Thoracic aorta (tissue), 2 donors: ENCODE measurements at regions not wholly inside any gene's neighbourhood (a gene's known extent, or its start where the extent isn't known, plus 50 kb on each side); places are given as distances from the start of the nearest gene placed in this dataset.

Experiments used
- ATAC-seq: fragments of 150-250 bp; one replicate; pipeline ENCODE4 v1.8.0; 2017; ENCODE audit warnings: low read depth; ENCODE audit not compliant: insufficient number of reproducible peaks, low FRiP score
- DNase-seq: peaks from one replicate; pipeline ENCODE4 v3.0.0-alpha.2; 2020; ENCODE audit warnings: low spot score
- H3K27ac ChIP-seq, 2 donors: fragments of 200-600 bp; sonication (generic); 1 replicate in 1 of 2; 2 replicates in 1 of 2; pipeline ENCODE4 v1.5.1; 2016; ENCODE audit warnings: mild to moderate bottlenecking in 2 of 2, moderate library complexity in 2 of 2
- H3K27me3 ChIP-seq: fragments of 200-600 bp; sonication (generic); replicated peaks from 2 replicates; pipeline ENCODE4 v1.6.0; 2016; ENCODE audit warnings: mild to moderate bottlenecking; ENCODE audit not compliant: insufficient read depth
- H3K36me3 ChIP-seq: fragments of 200-600 bp; sonication (generic); one replicate; pipeline ENCODE4 v1.5.1; 2016
- H3K4me1 ChIP-seq, 2 donors: fragments of 200-600 bp; sonication (generic); 1 replicate in 1 of 2; 2 replicates in 1 of 2; pipeline versions ENCODE4 v1.5.1 to v1.6.0; 2016; ENCODE audit warnings: low read depth in 2 of 2, mild to moderate bottlenecking in 1 of 2; ENCODE audit not compliant: control insufficient read depth in 1 of 2
- H3K4me3 ChIP-seq: fragments of 200-600 bp; sonication (generic); 2 replicates; pipeline ENCODE4 v1.5.1; 2016; ENCODE audit warnings: mild to moderate bottlenecking
- H3K9me3 ChIP-seq: fragments of 200-600 bp; sonication (generic); 2 replicates; pipeline ENCODE4 v1.5.1; 2016
- TF ChIP-seq, protein P1 (sequence below): fragments of 200-600 bp; sonication (generic); IDR thresholded peaks from one replicate; pipeline ENCODE4 v1.5.1; 2019; ENCODE audit warnings: antibody characterized with exemption

DNA sequence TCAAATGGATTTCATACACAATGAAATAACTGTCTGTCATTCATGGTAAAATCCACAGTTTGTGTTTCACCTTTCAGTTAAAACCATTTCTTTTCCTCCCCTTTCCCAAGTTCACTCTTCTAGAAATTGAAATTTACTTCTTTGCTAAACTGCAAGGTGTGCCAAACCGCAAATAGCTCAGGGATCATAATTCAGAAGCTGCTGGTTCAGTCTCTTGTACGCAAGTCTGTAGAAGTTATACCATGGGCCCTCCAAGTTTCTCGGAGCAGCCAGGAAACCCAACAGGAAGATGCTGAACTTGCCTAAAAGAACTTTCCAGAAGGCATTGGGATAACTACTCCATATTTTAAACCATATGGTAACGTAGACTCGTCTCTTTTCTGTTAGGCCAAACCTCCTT lies 268.9 kb downstream of the FLRT2 start:
- DNase-seq, result no peak
- Histone ChIP-seq H3K27ac (no peak overlapping the region), H3K4me3 (no peak overlapping the region), H3K4me1 (no peaks in the 10 kb centered on the region), H3K27me3 (no peaks in the 10 kb centered on the region), H3K9me3 (no peaks in the 10 kb centered on the region), H3K36me3 (no peaks in the 10 kb centered on the region)
- no peak for ATAC-seq
- TF ChIP-seq, protein P1, sequence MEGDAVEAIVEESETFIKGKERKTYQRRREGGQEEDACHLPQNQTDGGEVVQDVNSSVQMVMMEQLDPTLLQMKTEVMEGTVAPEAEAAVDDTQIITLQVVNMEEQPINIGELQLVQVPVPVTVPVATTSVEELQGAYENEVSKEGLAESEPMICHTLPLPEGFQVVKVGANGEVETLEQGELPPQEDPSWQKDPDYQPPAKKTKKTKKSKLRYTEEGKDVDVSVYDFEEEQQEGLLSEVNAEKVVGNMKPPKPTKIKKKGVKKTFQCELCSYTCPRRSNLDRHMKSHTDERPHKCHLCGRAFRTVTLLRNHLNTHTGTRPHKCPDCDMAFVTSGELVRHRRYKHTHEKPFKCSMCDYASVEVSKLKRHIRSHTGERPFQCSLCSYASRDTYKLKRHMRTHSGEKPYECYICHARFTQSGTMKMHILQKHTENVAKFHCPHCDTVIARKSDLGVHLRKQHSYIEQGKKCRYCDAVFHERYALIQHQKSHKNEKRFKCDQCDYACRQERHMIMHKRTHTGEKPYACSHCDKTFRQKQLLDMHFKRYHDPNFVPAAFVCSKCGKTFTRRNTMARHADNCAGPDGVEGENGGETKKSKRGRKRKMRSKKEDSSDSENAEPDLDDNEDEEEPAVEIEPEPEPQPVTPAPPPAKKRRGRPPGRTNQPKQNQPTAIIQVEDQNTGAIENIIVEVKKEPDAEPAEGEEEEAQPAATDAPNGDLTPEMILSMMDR, result no peak

DNA sequence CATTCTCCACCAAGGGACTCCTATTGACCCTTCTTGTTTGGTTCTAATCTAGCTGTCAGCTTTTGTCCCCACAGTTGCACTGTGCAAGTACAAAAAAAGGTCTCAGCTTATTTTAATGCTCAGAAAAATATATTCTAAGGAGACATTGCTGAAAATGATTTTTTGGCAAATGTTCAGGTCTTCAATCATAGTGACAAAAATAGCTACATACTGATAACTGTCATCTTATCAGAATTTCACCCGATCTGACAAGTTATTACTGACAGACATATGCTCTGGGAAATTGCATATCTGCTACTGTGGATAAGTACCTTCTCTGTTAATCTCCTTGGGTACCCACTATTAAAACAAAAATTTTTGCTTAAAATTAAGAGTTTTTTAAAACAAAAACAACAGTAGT lies 263.6 kb downstream of the FLRT2 start:
- ATAC-seq, result no peak
- H3K4me3 ChIP-seq, result no peak overlapping the region
- no peaks in the 10 kb centered on the region for H3K4me1 ChIP-seq
- H3K27ac ChIP-seq, result no peak overlapping the region
- no peaks in the 10 kb centered on the region for H3K27me3 ChIP-seq
- no peaks in the 10 kb centered on the region for H3K9me3 ChIP-seq
- no peaks in the 10 kb centered on the region for H3K36me3 ChIP-seq
- DNase-seq, result no peak
- TF ChIP-seq, protein P1, result no peak

DNA sequence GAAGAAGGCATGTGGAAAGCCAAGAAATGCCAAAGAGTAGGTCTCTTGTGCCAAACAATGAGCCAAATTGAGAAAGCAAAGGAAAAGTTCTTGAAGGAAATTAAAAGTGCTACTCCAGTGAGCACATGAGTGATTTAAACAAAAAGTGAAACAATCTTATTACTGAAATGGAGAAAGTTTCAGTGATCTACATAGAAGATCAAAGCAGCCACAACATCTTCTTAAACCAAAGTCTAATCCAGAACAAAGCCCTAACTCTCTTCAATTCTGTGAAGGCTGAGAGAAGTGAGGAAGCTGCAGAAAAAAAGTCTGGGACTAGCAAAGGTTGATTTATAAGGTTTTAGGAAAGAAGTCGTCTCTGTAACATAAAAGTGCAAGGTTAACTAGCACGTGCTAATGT lies 259.6 kb downstream of the FLRT2 start:
- Histone ChIP-seq H3K9me3 (no peaks in the 10 kb centered on the region), H3K4me3 (no peak overlapping the region), H3K36me3 (no peaks in the 10 kb centered on the region), H3K27me3 (no peaks in the 10 kb centered on the region), H3K27ac (no peak overlapping the region), H3K4me1 (no peaks in the 10 kb centered on the region)
- TF ChIP-seq, protein P1, result no peak
- DNase-seq (no peak), ATAC-seq (no peak)

DNA sequence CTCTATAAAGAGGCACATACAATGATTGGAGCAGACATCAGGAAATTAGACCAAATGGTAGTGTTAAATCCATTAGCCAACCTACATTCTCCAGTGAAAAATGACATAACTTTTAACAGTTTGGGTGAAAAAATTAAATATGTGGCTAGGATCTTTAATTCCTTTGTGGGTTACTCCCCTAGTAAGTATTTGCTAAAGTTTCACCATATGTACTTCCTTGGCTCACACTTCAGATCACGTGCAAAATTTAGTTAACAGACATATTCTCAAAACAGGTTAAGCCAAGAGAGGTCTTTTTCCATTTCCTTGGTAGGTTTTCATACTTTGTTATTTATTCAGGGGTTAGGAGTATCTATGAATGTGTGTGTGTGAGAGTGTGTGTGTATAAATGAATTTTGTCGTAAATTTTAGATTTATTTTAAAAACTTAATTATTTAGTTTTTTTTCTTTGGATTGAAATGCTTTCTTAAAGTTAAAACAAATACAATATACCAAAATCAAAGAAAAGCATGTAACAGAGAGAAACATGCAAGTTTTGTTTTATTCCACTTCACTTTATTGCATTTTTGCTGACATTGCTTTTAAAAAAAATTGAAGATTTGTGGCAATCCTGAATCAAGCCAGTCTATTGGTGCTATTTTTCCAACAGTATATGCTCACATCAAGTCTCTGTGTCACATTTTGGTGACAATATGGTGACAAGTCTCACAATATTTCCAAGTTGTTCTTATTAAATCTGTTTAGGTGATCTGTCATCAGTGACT lies 258.7 kb downstream of the FLRT2 start:
- DNase-seq, result no peak
- ATAC-seq, result no peak
- TF ChIP-seq, protein P1, result no peak
- Histone ChIP-seq H3K4me1 (no peaks in the 10 kb centered on the region), H3K27me3 (no peaks in the 10 kb centered on the region), H3K9me3 (no peaks in the 10 kb centered on the region), H3K36me3 (no peaks in the 10 kb centered on the region), H3K27ac (no peak overlapping the region), H3K4me3 (no peak overlapping the region)

DNA sequence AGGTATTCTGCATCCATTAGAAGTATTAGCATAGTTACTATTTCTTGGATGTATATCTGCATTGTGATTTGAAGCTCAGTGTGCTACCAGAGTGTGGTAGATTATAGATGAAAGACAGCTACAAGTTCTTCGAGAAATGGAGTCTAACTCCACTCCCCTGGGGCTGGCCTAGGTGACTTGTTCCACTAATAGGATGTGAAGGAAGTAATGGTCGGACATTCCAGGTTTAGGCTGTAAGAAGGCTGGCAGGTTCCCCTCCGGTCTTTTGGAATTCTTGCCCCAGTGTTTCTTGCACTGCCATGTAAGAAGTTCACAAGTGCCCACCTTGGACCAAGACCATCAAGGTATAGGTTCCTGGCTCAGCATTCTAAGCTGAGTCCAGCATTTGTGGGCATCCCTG lies 236.4 kb downstream of the FLRT2 start:
- DNase-seq, result no peak
- H3K27ac ChIP-seq, result no peak overlapping the region
- no peaks in the 10 kb centered on the region for H3K36me3 ChIP-seq
- H3K4me3 ChIP-seq, result no peak overlapping the region
- no peaks in the 10 kb centered on the region for H3K4me1 ChIP-seq
- ATAC-seq, result no peak
- H3K27me3 ChIP-seq, result no peaks in the 10 kb centered on the region
- TF ChIP-seq, protein P1, result no peak
- no peaks in the 10 kb centered on the region for H3K9me3 ChIP-seq
